SU-DHL-6 (cell line): ENCODE measurements at regions not wholly inside any gene's neighbourhood (a gene's known extent, or its start where the extent isn't known, plus 50 kb on each side); places are given as distances from the start of the nearest gene placed in this dataset.

ENCODE experiments used
- CTCF ChIP-seq: fragments of 200-600 bp; sonication (generic); IDR thresholded peaks from one replicate; pipeline ENCODE4 v1.5.1; 2017; ENCODE audit warnings: antibody characterized with exemption, mild to moderate bottlenecking, low read length, moderate library complexity; ENCODE audit not compliant: insufficient read depth, poor library complexity, severe bottlenecking
- EZH2phosphoT487 ChIP-seq: fragments of 200-600 bp; sonication (generic), shearing (Covaris generic); conservative IDR thresholded peaks from 2 replicates; pipeline ENCODE4 v1.6.1; 2018; ENCODE audit warnings: mild to moderate bottlenecking, antibody characterized with exemption, low read length, moderate library complexity, mixed read lengths

GRCh38 chr5:61653807-61654580, 321.9 kb downstream of the ZSWIM6 start:
- TF ChIP-seq CTCF: no peak
- no peak for TF ChIP-seq EZH2phosphoT487
